H9 (cell line): ENCODE measurements at regions not wholly inside any gene's neighbourhood (a gene's known extent, or its start where the extent isn't known, plus 50 kb on each side); places are given as distances from the start of the nearest gene placed in this dataset.

ENCODE experiments used
- DNase-seq: peaks from one replicate; pipeline ENCODE4 v3.0.0-alpha.2; 2017
- H2AFZ ChIP-seq: one replicate; pipeline ENCODE4 v1.6.1; 2013; ENCODE audit warnings: mild to moderate bottlenecking, low read length, control low read depth, moderate library complexity
- H2AK5ac ChIP-seq: 2 replicates; pipeline ENCODE4 v1.6.1; 2013; ENCODE audit warnings: low read length, control low read depth, mixed read lengths; ENCODE audit not compliant: insufficient read length
- H2BK120ac ChIP-seq: one replicate; pipeline ENCODE4 v1.6.1; 2013; ENCODE audit warnings: low read depth, mild to moderate bottlenecking, low read length, control low read depth, inconsistent platforms; ENCODE audit not compliant: poor library complexity, severe bottlenecking
- H2BK12ac ChIP-seq: 2 replicates; pipeline ENCODE4 v1.6.1; 2013; ENCODE audit warnings: low read length, control low read depth, mixed read lengths, low read depth; ENCODE audit not compliant: insufficient read length
- H2BK15ac ChIP-seq: 2 replicates; pipeline ENCODE4 v1.6.1; 2013; ENCODE audit warnings: low read depth, low read length, control low read depth
- H2BK20ac ChIP-seq: one replicate; pipeline ENCODE4 v1.6.1; 2013; ENCODE audit warnings: low read depth, mild to moderate bottlenecking, low read length, control low read depth, inconsistent platforms; ENCODE audit not compliant: poor library complexity, severe bottlenecking
- H2BK5ac ChIP-seq: 2 replicates; pipeline ENCODE4 v1.6.1; 2013; ENCODE audit warnings: low read length, control low read depth, mixed read lengths; ENCODE audit not compliant: insufficient read length
- H3K14ac ChIP-seq: 2 replicates; pipeline ENCODE4 v1.6.1; 2013; ENCODE audit warnings: low read length, control low read depth; ENCODE audit not compliant: insufficient read depth
- H3K18ac ChIP-seq: 2 replicates; pipeline ENCODE4 v1.6.1; 2013; ENCODE audit warnings: low read depth, mild to moderate bottlenecking, mixed read lengths, low read length, control low read depth; ENCODE audit not compliant: insufficient read length
- H3K23ac ChIP-seq: 2 replicates; pipeline ENCODE4 v1.6.1; 2013; ENCODE audit warnings: low read length, control low read depth, mixed read lengths, low read depth; ENCODE audit not compliant: insufficient read length
- H3K23me2 ChIP-seq: 2 replicates; pipeline ENCODE4 v1.6.1; 2013; ENCODE audit warnings: low read depth, mild to moderate bottlenecking, mixed read lengths, low read length, control low read depth; ENCODE audit not compliant: insufficient read length, poor library complexity, severe bottlenecking
- H3K27ac ChIP-seq: 2 replicates; pipeline ENCODE4 v1.5.1; 2013; ENCODE audit warnings: low read length, control low read depth, mixed read lengths, low read depth; ENCODE audit not compliant: insufficient read length
- H3K27me3 ChIP-seq: 2 replicates; pipeline ENCODE4 v1.6.1; 2013; ENCODE audit warnings: low read length, control low read depth, inconsistent platforms; ENCODE audit not compliant: insufficient read depth
- H3K4ac ChIP-seq: 2 replicates; pipeline ENCODE4 v1.6.1; 2013; ENCODE audit warnings: low read depth, mild to moderate bottlenecking, control low read depth, inconsistent platforms, low read length, moderate library complexity
- H3K4me1 ChIP-seq: 2 replicates; pipeline ENCODE4 v1.6.1; 2013; ENCODE audit warnings: low read length, control low read depth, inconsistent platforms; ENCODE audit not compliant: insufficient read depth
- H3K4me2 ChIP-seq: 2 replicates; pipeline ENCODE4 v1.6.1; 2013; ENCODE audit warnings: low read length, control low read depth, mixed read lengths; ENCODE audit not compliant: insufficient read length, insufficient read depth
- H3K56ac ChIP-seq: 2 replicates; pipeline ENCODE4 v1.6.1; 2013; ENCODE audit warnings: low read depth, mild to moderate bottlenecking, mixed read lengths, low read length, control low read depth; ENCODE audit not compliant: insufficient read length
- H3K79me1 ChIP-seq: 2 replicates; pipeline ENCODE4 v1.6.1; 2013; ENCODE audit warnings: low read depth, mild to moderate bottlenecking, moderate library complexity, low read length, control low read depth, inconsistent platforms; ENCODE audit not compliant: insufficient read depth, poor library complexity, severe bottlenecking
- H3K79me2 ChIP-seq: 2 replicates; pipeline ENCODE4 v1.6.1; 2013; ENCODE audit warnings: low read length, control low read depth, inconsistent platforms; ENCODE audit not compliant: insufficient read depth
- H3K9ac ChIP-seq: 2 replicates; pipeline ENCODE4 v1.6.1; 2013; ENCODE audit warnings: low read length, control low read depth, mixed read lengths; ENCODE audit not compliant: insufficient read length; ENCODE audit errors: extremely low read depth
- H3K9me3 ChIP-seq: one replicate; pipeline ENCODE4 v1.6.1; 2013; ENCODE audit warnings: low read depth, low read length, inconsistent platforms; ENCODE audit not compliant: control insufficient read depth
- H3T11ph ChIP-seq: one replicate; pipeline ENCODE4 v1.6.1; 2013; ENCODE audit warnings: mild to moderate bottlenecking, low read length, control low read depth, inconsistent platforms
- H4K20me1 ChIP-seq: one replicate; pipeline ENCODE4 v1.6.1; 2013; ENCODE audit not compliant: control insufficient read depth, insufficient read length, insufficient read depth
- H4K5ac ChIP-seq: 2 replicates; pipeline ENCODE4 v1.6.1; 2013; ENCODE audit warnings: low read depth, mild to moderate bottlenecking, mixed read lengths, low read length, control low read depth; ENCODE audit not compliant: insufficient read length
- H4K8ac ChIP-seq: replicated peaks from 2 replicates; pipeline ENCODE4 v1.6.1; 2013; ENCODE audit warnings: low read length, control low read depth, mixed read lengths, low read depth; ENCODE audit not compliant: insufficient read length
- H4K91ac ChIP-seq: 2 replicates; pipeline ENCODE4 v1.6.1; 2013; ENCODE audit warnings: low read depth, mild to moderate bottlenecking, moderate library complexity, mixed read lengths, low read length, control low read depth; ENCODE audit not compliant: insufficient read length
- H3K27ac Mint-ChIP-seq, 3 experiments: 2 replicates in 2 of 3; 3 replicates in 1 of 3; pipeline ENCODE4 v1.8.0; 2020 to 2021; ENCODE audit warnings: mixed read lengths in 3 of 3, mild to moderate bottlenecking in 1 of 3, moderate library complexity in 1 of 3
- H3K27me3 Mint-ChIP-seq: 2 replicates; pipeline ENCODE4 v1.8.0; 2021; ENCODE audit warnings: low read depth, mild to moderate bottlenecking, moderate library complexity, mixed read lengths
- H3K36me3 Mint-ChIP-seq, 3 experiments: 2 replicates in 2 of 3; 3 replicates in 1 of 3; pipeline ENCODE4 v1.8.0; 2020 to 2021; ENCODE audit warnings: low read depth in 3 of 3, mixed read lengths in 3 of 3; ENCODE audit not compliant: insufficient read depth in 1 of 3
- H3K4me1 Mint-ChIP-seq, 2 experiments: 2 replicates each; pipeline ENCODE4 v1.8.0; 2020; ENCODE audit warnings: mixed read lengths in 2 of 2
- H3K4me3 Mint-ChIP-seq, 2 experiments: 2 replicates in 1 of 2; 3 replicates in 1 of 2; pipeline ENCODE4 v1.8.0; 2020 to 2021; ENCODE audit warnings: mild to moderate bottlenecking in 2 of 2, mixed read lengths in 2 of 2, moderate library complexity in 1 of 2
- H3K9me3 Mint-ChIP-seq, 2 experiments: 2 replicates in 1 of 2; 3 replicates in 1 of 2; pipeline ENCODE4 v1.8.0; 2020; ENCODE audit warnings: mild to moderate bottlenecking in 2 of 2, mixed read lengths in 2 of 2, moderate library complexity in 1 of 2
- TF ChIP-seq, protein P1 (sequence below): fragments of 200-600 bp; sonication (generic); conservative IDR thresholded peaks from 3 replicates; pipeline ENCODE4 v1.8.0; 2021; ENCODE audit warnings: antibody characterized with exemption, mild to moderate bottlenecking

DNA sequence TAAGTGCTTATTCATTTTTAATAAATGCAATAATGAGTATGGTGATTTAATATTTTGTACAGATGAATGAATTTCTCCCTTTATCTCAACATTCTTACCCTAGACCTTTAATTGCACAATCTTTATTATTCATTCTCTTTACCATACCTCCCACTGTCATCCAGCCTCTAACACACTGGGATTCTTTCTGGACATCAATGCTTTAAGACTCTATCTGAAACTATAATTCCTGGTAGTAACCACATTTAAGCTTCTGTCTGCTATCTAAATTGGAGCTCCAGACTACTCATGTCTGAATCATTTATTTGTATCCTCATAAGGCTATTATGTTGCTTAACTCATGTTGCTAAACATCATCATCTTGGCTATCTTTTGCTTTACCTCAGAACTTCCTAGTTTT lies 270.2 kb downstream of the ALG10B start:
- H2AFZ ChIP-seq = no peak overlapping the region
- Mint-ChIP-seq H3K27ac (no peak overlapping the region), H3K27me3 (no peaks in the 10 kb centered on the region), H3K4me3 (no peak overlapping the region), H3K36me3 (no peaks in the 10 kb centered on the region), H3K4me1 (no peaks in the 10 kb centered on the region), H3K9me3 (no peaks in the 10 kb centered on the region; a peak in 3 of 5 replicates)
- no peak overlapping the region for H2AK5ac ChIP-seq
- no peaks in the 10 kb centered on the region for H3K23me2 ChIP-seq
- no peak overlapping the region for H2BK15ac ChIP-seq
- no peak overlapping the region for H2BK12ac ChIP-seq
- no peak overlapping the region for H2BK20ac ChIP-seq
- no peak overlapping the region for H3K4ac ChIP-seq
- no peaks in the 10 kb centered on the region for H3K27me3 ChIP-seq
- no peaks in the 10 kb centered on the region for H3K79me1 ChIP-seq
- no peak overlapping the region for H3K14ac ChIP-seq
- TF ChIP-seq, protein P1, sequence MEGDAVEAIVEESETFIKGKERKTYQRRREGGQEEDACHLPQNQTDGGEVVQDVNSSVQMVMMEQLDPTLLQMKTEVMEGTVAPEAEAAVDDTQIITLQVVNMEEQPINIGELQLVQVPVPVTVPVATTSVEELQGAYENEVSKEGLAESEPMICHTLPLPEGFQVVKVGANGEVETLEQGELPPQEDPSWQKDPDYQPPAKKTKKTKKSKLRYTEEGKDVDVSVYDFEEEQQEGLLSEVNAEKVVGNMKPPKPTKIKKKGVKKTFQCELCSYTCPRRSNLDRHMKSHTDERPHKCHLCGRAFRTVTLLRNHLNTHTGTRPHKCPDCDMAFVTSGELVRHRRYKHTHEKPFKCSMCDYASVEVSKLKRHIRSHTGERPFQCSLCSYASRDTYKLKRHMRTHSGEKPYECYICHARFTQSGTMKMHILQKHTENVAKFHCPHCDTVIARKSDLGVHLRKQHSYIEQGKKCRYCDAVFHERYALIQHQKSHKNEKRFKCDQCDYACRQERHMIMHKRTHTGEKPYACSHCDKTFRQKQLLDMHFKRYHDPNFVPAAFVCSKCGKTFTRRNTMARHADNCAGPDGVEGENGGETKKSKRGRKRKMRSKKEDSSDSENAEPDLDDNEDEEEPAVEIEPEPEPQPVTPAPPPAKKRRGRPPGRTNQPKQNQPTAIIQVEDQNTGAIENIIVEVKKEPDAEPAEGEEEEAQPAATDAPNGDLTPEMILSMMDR = no peak
- no peak for DNase-seq
- no peak overlapping the region for H4K91ac ChIP-seq
- no peak overlapping the region for H2BK5ac ChIP-seq
- no peaks in the 10 kb centered on the region for H3K9me3 ChIP-seq
- H4K5ac ChIP-seq = no peak overlapping the region
- no peaks in the 10 kb centered on the region for H4K20me1 ChIP-seq
- H3K27ac ChIP-seq = no peak overlapping the region
- H4K8ac ChIP-seq = no peak overlapping the region
- no peak overlapping the region for H3K18ac ChIP-seq
- no peak overlapping the region for H2BK120ac ChIP-seq
- H3K9ac ChIP-seq = no peak overlapping the region
- H3T11ph ChIP-seq = no peak overlapping the region
- no peak overlapping the region for H3K56ac ChIP-seq
- no peak overlapping the region for H3K23ac ChIP-seq
- no peaks in the 10 kb centered on the region for H3K79me2 ChIP-seq
- H3K4me1 ChIP-seq = no peaks in the 10 kb centered on the region
- no peak overlapping the region for H3K4me2 ChIP-seq
